ENCODE measurements at regions not wholly inside any gene's neighbourhood (a gene's known extent, or its start where the extent isn't known, plus 50 kb on each side); places are given as distances from the start of the nearest gene placed in this dataset.

DNA sequence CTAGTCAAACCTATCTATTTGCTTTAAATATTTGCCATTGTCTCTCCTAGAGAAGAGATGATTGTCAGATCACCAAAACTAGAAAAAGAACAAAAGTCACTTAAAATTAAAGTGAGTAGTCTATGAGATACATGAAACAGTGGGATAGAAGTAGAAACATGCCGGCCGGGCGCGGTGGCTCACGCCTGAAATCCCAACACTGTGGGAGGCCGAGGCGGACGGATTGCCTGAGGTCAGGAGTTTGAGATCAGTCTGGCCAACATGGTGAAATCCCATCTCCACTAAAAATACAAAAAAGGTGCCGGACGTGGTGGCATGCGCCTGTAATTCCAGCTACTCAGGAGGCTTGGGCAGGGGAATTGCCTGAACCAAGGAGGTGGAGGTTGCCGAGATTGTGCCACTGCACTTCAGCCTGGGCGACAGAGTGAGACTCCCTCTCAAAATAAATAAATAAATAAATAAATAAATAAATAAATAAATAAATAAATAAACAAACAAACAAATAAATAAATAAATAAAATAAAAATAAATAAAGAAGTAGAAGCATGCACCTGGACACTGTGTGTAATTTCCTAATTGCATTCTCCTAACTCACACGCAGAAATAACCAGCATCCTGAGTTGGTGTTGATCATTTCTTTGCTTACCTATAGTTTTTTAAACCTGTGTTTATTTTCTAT is 299.5 kb downstream of the PDHA2 start:
- DNase-seq = no peak
- H3K4me1 ChIP-seq = no peaks in the 10 kb centered on the region
- POLR2A ChIA-PET = no interaction called here
- no peak for TF ChIP-seq CTCF (IDR thresholded peaks at IDR 0.05; ENCODE audit: insufficient read depth in 1 of 2, low read depth in 1 of 2, low read length in 1 of 2, severe bottlenecking in 1 of 2, unreplicated experiment in 1 of 2)
- no peaks in the 10 kb centered on the region for H3K27me3 ChIP-seq (replicated peaks; ENCODE audit: control insufficient read depth, insufficient read depth, low read length)
- H3K27ac Mint-ChIP-seq (ENCODE audit: unreplicated experiment) = no peak overlapping the region
- intact Hi-C loops (cut with micrococcal nuclease; ENCODE audit: unreplicated experiment) = no loop called here
- no peak overlapping the region for H3K4me3 Mint-ChIP-seq (ENCODE audit: unreplicated experiment)
- H3K4me3 ChIP-seq (ENCODE audit: low read depth, low read length) = no peak overlapping the region
- H3K36me3 ChIP-seq (ENCODE audit: control insufficient read depth, insufficient read depth, low read length) = no peaks in the 10 kb centered on the region
- no TSS peak for BruUV-seq (replicated peaks)
- CTCF ChIA-PET = no interaction called here
- no peaks in the 10 kb centered on the region for H3K9me3 Mint-ChIP-seq (ENCODE audit: unreplicated experiment)
- H3K9me3 ChIP-seq = no peaks in the 10 kb centered on the region
- H3K4me1 Mint-ChIP-seq (ENCODE audit: low read depth, unreplicated experiment) = no peaks in the 10 kb centered on the region
- H3K36me3 Mint-ChIP-seq (ENCODE audit: insufficient read depth, unreplicated experiment) = no peaks in the 10 kb centered on the region
- H3K27me3 Mint-ChIP-seq (ENCODE audit: insufficient read depth, unreplicated experiment) = no peaks in the 10 kb centered on the region

- intact Hi-C loops (cut with micrococcal nuclease; ENCODE audit: unreplicated experiment) = no loop called here
- Mint-ChIP-seq H3K27ac (ENCODE audit: unreplicated experiment) (no peak overlapping the region), H3K4me1 (ENCODE audit: low read depth, unreplicated experiment) (no peaks in the 10 kb centered on the region), H3K4me3 (ENCODE audit: unreplicated experiment) (no peak overlapping the region), H3K27me3 (ENCODE audit: insufficient read depth, unreplicated experiment) (peaks cover 2% of the 10 kb centered on the region), H3K9me3 (ENCODE audit: unreplicated experiment) (no peaks in the 10 kb centered on the region), H3K36me3 (ENCODE audit: insufficient read depth, unreplicated experiment) (no peaks in the 10 kb centered on the region)
- H3K27me3 ChIP-seq (replicated peaks; ENCODE audit: control insufficient read depth, insufficient read depth, low read length) = no peaks in the 10 kb centered on the region
- H3K9me3 ChIP-seq = no peaks in the 10 kb centered on the region
- ChIA-PET CTCF (no interaction called here), POLR2A (no interaction called here)
- no TSS peak for BruUV-seq (replicated peaks)
- no peaks in the 10 kb centered on the region for H3K36me3 ChIP-seq (ENCODE audit: control insufficient read depth, insufficient read depth, low read length)
- no peak for TF ChIP-seq CTCF (IDR thresholded peaks at IDR 0.05; ENCODE audit: insufficient read depth in 1 of 2, low read depth in 1 of 2, low read length in 1 of 2, severe bottlenecking in 1 of 2, unreplicated experiment in 1 of 2)
- H3K4me3 ChIP-seq (ENCODE audit: low read depth, low read length) = no peak overlapping the region
- no peaks in the 10 kb centered on the region for H3K4me1 ChIP-seq
- no peak for DNase-seq
These were observed 305.7 kb downstream of the PDHA2 start for GRCh38 chr4:96145601-96146000.

- CTCF ChIA-PET = no interaction called here
- DNase-seq = no peak
- no peak overlapping the region for H3K4me3 ChIP-seq (ENCODE audit: low read depth, low read length)
- no peaks in the 10 kb centered on the region for H3K4me1 Mint-ChIP-seq (ENCODE audit: low read depth, unreplicated experiment)
- H3K4me3 Mint-ChIP-seq (ENCODE audit: unreplicated experiment) = no peak overlapping the region
- H3K9me3 Mint-ChIP-seq (ENCODE audit: unreplicated experiment) = no peaks in the 10 kb centered on the region
- H3K36me3 Mint-ChIP-seq (ENCODE audit: insufficient read depth, unreplicated experiment) = no peaks in the 10 kb centered on the region
- H3K27me3 ChIP-seq (replicated peaks; ENCODE audit: control insufficient read depth, insufficient read depth, low read length) = no peaks in the 10 kb centered on the region
- H3K9me3 ChIP-seq = no peaks in the 10 kb centered on the region
- peaks cover 2% of the 10 kb centered on the region for H3K27me3 Mint-ChIP-seq (ENCODE audit: insufficient read depth, unreplicated experiment)
- intact Hi-C loops (cut with micrococcal nuclease; ENCODE audit: unreplicated experiment) = no loop called here
- POLR2A ChIA-PET = no interaction called here
- no peak overlapping the region for H3K27ac Mint-ChIP-seq (ENCODE audit: unreplicated experiment)
- H3K36me3 ChIP-seq (ENCODE audit: control insufficient read depth, insufficient read depth, low read length) = no peaks in the 10 kb centered on the region
- BruUV-seq (replicated peaks) = no TSS peak
- no peaks in the 10 kb centered on the region for H3K4me1 ChIP-seq
- no peak for TF ChIP-seq CTCF (IDR thresholded peaks at IDR 0.05; ENCODE audit: insufficient read depth in 1 of 2, low read depth in 1 of 2, low read length in 1 of 2, severe bottlenecking in 1 of 2, unreplicated experiment in 1 of 2)
These were observed 306.8 kb downstream of the PDHA2 start for GRCh38 chr4:96146686-96147085.
